ENCODE measurements at regions not wholly inside any gene's neighbourhood (a gene's known extent, or its start where the extent isn't known, plus 50 kb on each side); places are given as distances from the start of the nearest gene placed in this dataset.

- no peak for TF ChIP-seq CTCF (conservative IDR thresholded peaks at IDR 0.05; ENCODE audit: low read length)
- DNase-seq (ENCODE audit: low read depth), result no peak
These were observed 137.5 kb upstream of the PRPS1L1 start for GRCh38 chr7:18165166-18165565.

GRCh38 chr7:18166002-18166401, 138.4 kb upstream of the PRPS1L1 start:
- H3K4me3 ChIP-seq (ENCODE audit: low read length), result no peak overlapping the region
- TF ChIP-seq CTCF (conservative IDR thresholded peaks at IDR 0.05; ENCODE audit: low read length), result no peak
- no peak for DNase-seq (ENCODE audit: low read depth)

More at GRCh38 chr7:18165166-18165565, 137.5 kb upstream of the PRPS1L1 start:
- no peak overlapping the region for H3K4me3 ChIP-seq (ENCODE audit: low read length)

GRCh38 chr7:18167815-18168214, 140.2 kb upstream of the PRPS1L1 start:
- H3K4me3 ChIP-seq (ENCODE audit: low read length), result no peak overlapping the region
- TF ChIP-seq CTCF (conservative IDR thresholded peaks at IDR 0.05; ENCODE audit: low read length), result no peak
- no peak for DNase-seq (ENCODE audit: low read depth)

GRCh38 chr7:18174996-18175395, 147.3 kb upstream of the PRPS1L1 start:
- no peak overlapping the region for H3K4me3 ChIP-seq (ENCODE audit: low read length)
- TF ChIP-seq CTCF (conservative IDR thresholded peaks at IDR 0.05; ENCODE audit: low read length), result no peak
- no peak for DNase-seq (ENCODE audit: low read depth)

GRCh38 chr7:18175801-18176450, 148.3 kb upstream of the PRPS1L1 start:
- no peak for TF ChIP-seq CTCF (conservative IDR thresholded peaks at IDR 0.05; ENCODE audit: low read length)
- H3K4me3 ChIP-seq (ENCODE audit: low read length), result no peak overlapping the region
- DNase-seq (ENCODE audit: low read depth), result no peak

- no peak for TF ChIP-seq CTCF (conservative IDR thresholded peaks at IDR 0.05; ENCODE audit: low read length)
- no peak overlapping the region for H3K4me3 ChIP-seq (ENCODE audit: low read length)
- DNase-seq (ENCODE audit: low read depth), result no peak
These were observed 149.6 kb upstream of the PRPS1L1 start for GRCh38 chr7:18177129-18177814.

All from AG10803 (cell line).